ENCODE measurements at regions not wholly inside any gene's neighbourhood (a gene's known extent, or its start where the extent isn't known, plus 50 kb on each side); places are given as distances from the start of the nearest gene placed in this dataset.
"Not testable (repeated sequence)": the region's sequence is repeated elsewhere in the genome, so short reads cannot be mapped to it uniquely, and the experiment has no call there.

- peak; percentile 82 for DNase-seq
Measured at GRCh38 chr21:36207577-36208320, 51.1 kb downstream of the DOP1B start.

GRCh38 chr21:36208326-36209013, 51.8 kb downstream of the DOP1B start:
- DNase-seq, result no peak

- peak; percentile 76 for DNase-seq
Measured at GRCh38 chr21:36209626-36210171, 53.1 kb downstream of the DOP1B start.

- peak; percentile 80 for DNase-seq
Measured at GRCh38 chr21:36210779-36211659, 54.4 kb downstream of the DOP1B start.

GRCh38 chr21:36211660-36212512, 55.3 kb downstream of the DOP1B start:
- DNase-seq, result no peak

- no peak for DNase-seq
Measured at GRCh38 chr21:36212513-36212780, 55.8 kb downstream of the DOP1B start.

- DNase-seq, result no peak
Measured at GRCh38 chr21:36214561-36214960, 57.9 kb downstream of the DOP1B start.

- no peak for DNase-seq
Measured at GRCh38 chr21:36217743-36218142, 61.1 kb downstream of the DOP1B start.

- no peak for DNase-seq
Measured at GRCh38 chr21:36218691-36219090, 62.1 kb downstream of the DOP1B start.

- DNase-seq, result no peak
Measured at GRCh38 chr21:36223451-36223850, 66.8 kb downstream of the DOP1B start.

GRCh38 chr21:36229181-36229580, 72.6 kb downstream of the DOP1B start:
- DNase-seq, result no peak

GRCh38 chr21:36231444-36231843, 74.8 kb downstream of the DOP1B start:
- DNase-seq, result not testable (repeated sequence)

- DNase-seq, result no peak
Measured at GRCh38 chr21:36232641-36233040, 76.0 kb downstream of the DOP1B start.

GRCh38 chr21:36235058-36235582, 78.5 kb downstream of the DOP1B start:
- peak; percentile 93 for DNase-seq

GRCh38 chr21:36236052-36236730, 79.6 kb downstream of the DOP1B start:
- no peak for DNase-seq

- DNase-seq, result no peak
Measured at GRCh38 chr21:36237441-36237840, 80.8 kb downstream of the DOP1B start.

GRCh38 chr21:36239585-36239984, 80.4 kb upstream of the MORC3 start:
- no peak for DNase-seq

GRCh38 chr21:36241717-36242116, 78.3 kb upstream of the MORC3 start:
- no peak for DNase-seq

- DNase-seq, result no peak
Measured at GRCh38 chr21:36245115-36245514, 74.9 kb upstream of the MORC3 start.

GRCh38 chr21:36245649-36246048, 74.3 kb upstream of the MORC3 start:
- DNase-seq, result no peak

GRCh38 chr21:36246080-36246631, 73.8 kb upstream of the MORC3 start:
- DNase-seq, result peak; percentile 77
